ENCODE measurements at regions not wholly inside any gene's neighbourhood (a gene's known extent, or its start where the extent isn't known, plus 50 kb on each side); places are given as distances from the start of the nearest gene placed in this dataset.

- TF ChIP-seq POLR2A (IDR thresholded peaks at IDR 0.05; ENCODE audit: low read depth) (no peak), CTCF (IDR thresholded peaks at IDR 0.05) (no peak)
Observed at GRCh38 chr18:34339155-34339554, 114.4 kb upstream of the NOL4 start.

Data from esophagus muscularis mucosa (tissue), 3 donors.